Colonic mucosa (tissue), 4 donors: ENCODE measurements at regions not wholly inside any gene's neighbourhood (a gene's known extent, or its start where the extent isn't known, plus 50 kb on each side); places are given as distances from the start of the nearest gene placed in this dataset.
"Not testable (repeated sequence)": the region's sequence is repeated elsewhere in the genome, so short reads cannot be mapped to it uniquely, and the experiment has no call there.

Source experiments
- DNase-seq: peaks from one replicate; pipeline ENCODE4 v3.0.0-alpha.2; 2020
- H3K27ac ChIP-seq: fragments of 200-600 bp; one replicate; pipeline ENCODE4 v1.8.0; 2021
- H3K27me3 ChIP-seq: fragments of 200-600 bp; one replicate; pipeline ENCODE4 v1.8.0; 2021
- H3K36me3 ChIP-seq: fragments of 200-600 bp; one replicate; pipeline ENCODE4 v1.8.0; 2021
- H3K4me1 ChIP-seq: fragments of 200-600 bp; one replicate; pipeline ENCODE4 v1.8.0; 2021; ENCODE audit warnings: mild to moderate bottlenecking
- H3K4me3 ChIP-seq: fragments of 200-600 bp; one replicate; pipeline ENCODE4 v1.8.0; 2021
- H3K9ac ChIP-seq, 2 donors: one replicate each; pipeline ENCODE4 v1.7.0; 2013; ENCODE audit warnings: control low read depth in 2 of 2, low read depth in 2 of 2, low read length in 2 of 2
- H3K9me3 ChIP-seq: fragments of 200-600 bp; one replicate; pipeline ENCODE4 v1.8.0; 2021
- CTCF ChIP-seq: fragments of 200-600 bp; IDR thresholded peaks from one replicate; pipeline ENCODE4 v1.8.0; 2022; ENCODE audit warnings: antibody characterized with exemption, mild to moderate bottlenecking
- intact Hi-C: fragments of 100-400 bp; cut with DNase I; formaldehyde crosslinking; loops from one replicate; pipeline ENCODE4 v1.14.1; 2022
- donor health status: healthy.
- donor health status: DM: no; HTN: no; CAD: no.
- donor health status: DM: no; HTN: no; CAD: no.

- H3K9me3 ChIP-seq, result no peaks in the 10 kb centered on the region
- H3K36me3 ChIP-seq, result no peaks in the 10 kb centered on the region
- intact Hi-C loops, result no loop called here
- H3K27me3 ChIP-seq, result no peaks in the 10 kb centered on the region
- H3K4me1 ChIP-seq, result no peaks in the 10 kb centered on the region
- no peak for DNase-seq
- no peak for TF ChIP-seq CTCF
- H3K4me3 ChIP-seq, result no peak overlapping the region
- no peak overlapping the region for H3K27ac ChIP-seq
- no peak overlapping the region for H3K9ac ChIP-seq
Measured at GRCh38 chr14:22491683-22492621, 97.1 kb downstream of the DAD1 start.

DNA sequence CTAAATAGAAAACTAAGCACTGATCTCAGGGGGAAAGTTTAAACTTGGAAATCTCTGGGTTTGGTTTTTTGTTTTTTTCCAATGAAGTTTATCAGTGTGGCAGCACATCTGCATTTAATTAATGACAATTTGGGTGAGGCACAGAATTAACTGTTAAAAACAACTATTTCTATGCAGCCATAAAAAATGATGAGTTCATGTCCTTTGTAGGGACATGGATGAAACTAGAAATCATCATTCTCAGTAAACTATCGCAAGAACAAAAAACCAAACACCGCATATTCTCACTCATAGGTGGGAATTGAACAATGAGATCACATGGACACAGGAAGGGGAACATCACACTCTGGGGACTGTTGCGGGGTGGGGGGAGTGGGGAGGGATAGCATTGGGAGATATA lies 98.0 kb downstream of the DAD1 start:
- H3K27me3 ChIP-seq, DNase-seq, H3K9ac ChIP-seq, H3K9me3 ChIP-seq, H3K36me3 ChIP-seq, H3K4me1 ChIP-seq, H3K4me3 ChIP-seq, H3K27ac ChIP-seq, intact Hi-C loops: not testable (repeated sequence)

- no peak for DNase-seq
- no peak for TF ChIP-seq CTCF
- no peak overlapping the region for H3K9ac ChIP-seq
- intact Hi-C loops, result no loop called here
- H3K4me1 ChIP-seq, result no peaks in the 10 kb centered on the region
- no peak overlapping the region for H3K4me3 ChIP-seq
- no peaks in the 10 kb centered on the region for H3K36me3 ChIP-seq
- no peak overlapping the region for H3K27ac ChIP-seq
- H3K27me3 ChIP-seq, result no peaks in the 10 kb centered on the region
- H3K9me3 ChIP-seq, result no peaks in the 10 kb centered on the region
Measured at GRCh38 chr14:22489957-22490950, 98.8 kb downstream of the DAD1 start.

- Histone ChIP-seq H3K27me3 (no peaks in the 10 kb centered on the region), H3K27ac (no peak overlapping the region)
- no peak for DNase-seq
Measured at GRCh38 chr14:22489244-22489545, 99.8 kb downstream of the DAD1 start.

GRCh38 chr14:22488522-22489243 lies 100.3 kb downstream of the DAD1 start:
- H3K27me3 ChIP-seq, result no peaks in the 10 kb centered on the region
- intact Hi-C loops, result no loop called here

More at GRCh38 chr14:22489244-22489545, 99.8 kb downstream of the DAD1 start:
- intact Hi-C loops, result no loop called here
- H3K9me3 ChIP-seq, result no peaks in the 10 kb centered on the region
- H3K9ac ChIP-seq, result no peak overlapping the region
- H3K36me3 ChIP-seq, result no peaks in the 10 kb centered on the region
- TF ChIP-seq CTCF, result no peak
- no peaks in the 10 kb centered on the region for H3K4me1 ChIP-seq
- H3K4me3 ChIP-seq, result no peak overlapping the region

More at GRCh38 chr14:22488522-22489243, 100.3 kb downstream of the DAD1 start:
- DNase-seq, result no peak
- no peaks in the 10 kb centered on the region for H3K36me3 ChIP-seq
- H3K4me3 ChIP-seq, result no peak overlapping the region
- TF ChIP-seq CTCF, result no peak
- no peak overlapping the region for H3K9ac ChIP-seq
- no peaks in the 10 kb centered on the region for H3K4me1 ChIP-seq
- no peak overlapping the region for H3K27ac ChIP-seq
- no peaks in the 10 kb centered on the region for H3K9me3 ChIP-seq
